GM12878 (cell line): ENCODE measurements at regions not wholly inside any gene's neighbourhood (a gene's known extent, or its start where the extent isn't known, plus 50 kb on each side); places are given as distances from the start of the nearest gene placed in this dataset.

Experiments
- ATAC-seq: fragments of 200-7000 bp; cut with Tn5 transposase; 3 replicates; pipeline ENCODE4 v1.9.1; 2020; ENCODE audit warnings: mild to moderate bottlenecking, moderate library complexity
- BruUV-seq: library from RNA; stranded (reverse); fragments of 400-500 nt; replicated peaks from 2 replicates; lab custom pipeline; 2021; lab: Mats Ljungman, UMichigan
- CTCF ChIA-PET: fragments of 300-600 bp; sonication (Branson Sonifier 250); formaldehyde crosslinking; extraction: SDS; loops from one replicate; lab custom pipeline; 2021; ENCODE audit warnings: inconsistent platforms; lab: Yijun Ruan, JAX
- POLR2A ChIA-PET: fragments of 350-600 bp; formaldehyde crosslinking; extraction: SDS; loops from one replicate; lab custom pipeline; 2021; ENCODE audit warnings: inconsistent platforms; lab: Charles Lee
- RAD21 ChIA-PET: fragments of 300-600 bp; sonication (Branson Sonifier 250); formaldehyde crosslinking; loops from one replicate; lab custom pipeline; 2023; ENCODE audit warnings: antibody characterized with exemption; ENCODE audit not compliant: unreplicated experiment; lab: Charles Lee
- SMC1A ChIA-PET: fragments of 300-600 bp; sonication (Branson Sonifier 250); formaldehyde crosslinking; loops from one replicate; lab custom pipeline; 2023; ENCODE audit not compliant: unreplicated experiment, uncharacterized antibody; lab: Charles Lee
- DNase-seq: peaks from one replicate; pipeline ENCODE4 v3.0.0-alpha.2; 2011; ENCODE audit warnings: low read depth, low spot score
- FAIRE-seq: peaks from 3 replicates; lab custom pipeline; 2011; peaks lifted over from hg19 to GRCh38; lab: Jason Lieb, UNC
- H2AFZ ChIP-seq: 2 replicates; pipeline ENCODE4 v1.6.0; 2011; ENCODE audit warnings: low read depth, low read length, control low read depth; ENCODE audit not compliant: control insufficient read depth
- H3K27ac ChIP-seq: 2 replicates; pipeline ENCODE4 v1.5.1; 2011; ENCODE audit warnings: control low read depth; ENCODE audit not compliant: control insufficient read depth, insufficient read depth
- H3K27me3 ChIP-seq, 2 experiments: replicated peaks in 1 of 2; 2 replicates each; pipeline versions ENCODE4 v1.6.0 to v1.6.1; 2011; ENCODE audit warnings: low read length in 1 of 2; ENCODE audit not compliant: control insufficient read depth in 2 of 2, insufficient read depth in 2 of 2
- H3K36me3 ChIP-seq, 2 experiments: 2 replicates each; pipeline ENCODE4 v1.5.1; 2011; ENCODE audit warnings: low read length in 1 of 2; ENCODE audit not compliant: control insufficient read depth in 2 of 2, insufficient read depth in 2 of 2
- H3K4me1 ChIP-seq: 2 replicates; pipeline ENCODE4 v1.6.1; 2011; ENCODE audit warnings: mild to moderate bottlenecking, low read length, moderate library complexity, mixed read lengths; ENCODE audit not compliant: control insufficient read depth, insufficient read depth
- H3K4me2 ChIP-seq: 2 replicates; pipeline ENCODE4 v1.6.0; 2011; ENCODE audit warnings: control low read depth; ENCODE audit not compliant: control insufficient read depth, insufficient read depth
- H3K4me3 ChIP-seq: fragments of 200-600 bp; sonication (generic); 2 replicates; pipeline ENCODE4 v1.5.1; 2016
- H3K79me2 ChIP-seq: 2 replicates; pipeline ENCODE4 v1.6.0; 2011; ENCODE audit warnings: low read length; ENCODE audit not compliant: control insufficient read depth, insufficient read depth
- H3K9ac ChIP-seq: 2 replicates; pipeline ENCODE4 v1.8.0; 2011; ENCODE audit warnings: low read length, control low read depth, mixed read lengths; ENCODE audit not compliant: control insufficient read depth, insufficient read depth
- H3K9me3 ChIP-seq: replicated peaks from 3 replicates; pipeline ENCODE4 v1.5.1; 2011; ENCODE audit warnings: mild to moderate bottlenecking, low read length; ENCODE audit not compliant: control insufficient read depth, insufficient read depth
- H4K20me1 ChIP-seq: 2 replicates; pipeline ENCODE4 v1.6.0; 2011; ENCODE audit not compliant: control insufficient read depth, insufficient read depth
- BHLHE40 ChIP-seq, 2 experiments: fragments of 450-650 bp in 1 of 2; IDR thresholded peaks; 2 replicates each; pipeline ENCODE4 v1.6.1; 2011 to 2017; ENCODE audit warnings: low read depth in 2 of 2, borderline replicate concordance in 1 of 2, improper control_type of control experiment in 1 of 2, low read length in 1 of 2, mild to moderate bottlenecking in 1 of 2
- KDM1A ChIP-seq: fragments of 200-600 bp; sonication (generic); IDR thresholded peaks from 2 replicates; pipeline ENCODE4 v1.6.1; 2016; ENCODE audit warnings: borderline replicate concordance
- NR2F1 ChIP-seq: fragments of 450-650 bp; conservative IDR thresholded peaks from 2 replicates; pipeline ENCODE4 v1.6.1; 2017; ENCODE audit warnings: mild to moderate bottlenecking
- SREBF2 ChIP-seq: IDR thresholded peaks from 2 replicates; pipeline ENCODE4 v1.6.1; 2012; ENCODE audit warnings: mild to moderate bottlenecking, low read length
- TCF3 ChIP-seq: IDR thresholded peaks from 2 replicates; pipeline ENCODE4 v1.6.1; 2012; ENCODE audit warnings: low read depth, mild to moderate bottlenecking, low read length, borderline replicate concordance; ENCODE audit not compliant: insufficient read depth
- WGBS: methylation state at CpG from one replicate; pipeline ENCODE4 v1.1.6; 2016; ENCODE audit warnings: low lambda C conversion rate; ENCODE audit not compliant: insufficient replicate concordance, insufficient coverage; ENCODE audit errors: missing lambda C conversion rate; 5-methylcytosine and 5-hydroxymethylcytosine counted together
- in situ Hi-C: fragments of 300-500 bp; cut with MboI; formaldehyde crosslinking; loops from 9 replicates; pipeline ENCODE4 v1.14.3; 2018; ENCODE audit warnings: mixed read lengths
- intact Hi-C: fragments of 100-400 bp; cut with micrococcal nuclease; formaldehyde crosslinking; loops from one replicate; pipeline ENCODE4 v1.14.2; 2022; ENCODE audit not compliant: unreplicated experiment
- TF ChIP-seq, protein P1 (sequence below): fragments of 450-650 bp; formaldehyde crosslinking; IDR thresholded peaks from 2 replicates; pipeline ENCODE4 v1.4.0; 2022; ENCODE audit warnings: mild to moderate bottlenecking, moderate library complexity

DNA sequence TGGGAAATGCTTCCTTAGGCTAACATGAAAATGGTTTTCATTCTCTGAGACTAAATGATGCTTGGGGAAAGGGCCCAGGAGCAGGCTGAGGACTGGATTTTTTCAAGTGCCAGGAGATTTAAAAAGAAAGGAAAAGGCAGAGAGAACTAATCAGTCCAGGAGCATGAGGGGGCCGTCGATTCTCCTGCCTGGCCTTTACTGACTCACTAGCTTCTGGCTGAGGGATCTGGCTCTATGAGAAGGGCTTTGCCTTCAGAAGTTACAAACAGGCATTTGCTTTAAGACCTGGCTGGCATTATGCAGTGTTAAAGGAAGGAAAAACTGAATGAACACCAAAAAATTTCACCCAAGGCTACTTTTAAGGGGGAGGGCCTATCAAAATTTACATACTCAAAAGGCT lies 359.2 kb downstream of the PBX1 start:
- TF ChIP-seq TCF3 (no peak), KDM1A (no peak), SREBF2 (no peak), BHLHE40 (IDR thresholded peaks at IDR 0.05; ENCODE audit: borderline replicate concordance in 1 of 2, low read depth in 2 of 2, low read length in 1 of 2) (no peak), NR2F1 (no peak)
- TF ChIP-seq, protein P1, sequence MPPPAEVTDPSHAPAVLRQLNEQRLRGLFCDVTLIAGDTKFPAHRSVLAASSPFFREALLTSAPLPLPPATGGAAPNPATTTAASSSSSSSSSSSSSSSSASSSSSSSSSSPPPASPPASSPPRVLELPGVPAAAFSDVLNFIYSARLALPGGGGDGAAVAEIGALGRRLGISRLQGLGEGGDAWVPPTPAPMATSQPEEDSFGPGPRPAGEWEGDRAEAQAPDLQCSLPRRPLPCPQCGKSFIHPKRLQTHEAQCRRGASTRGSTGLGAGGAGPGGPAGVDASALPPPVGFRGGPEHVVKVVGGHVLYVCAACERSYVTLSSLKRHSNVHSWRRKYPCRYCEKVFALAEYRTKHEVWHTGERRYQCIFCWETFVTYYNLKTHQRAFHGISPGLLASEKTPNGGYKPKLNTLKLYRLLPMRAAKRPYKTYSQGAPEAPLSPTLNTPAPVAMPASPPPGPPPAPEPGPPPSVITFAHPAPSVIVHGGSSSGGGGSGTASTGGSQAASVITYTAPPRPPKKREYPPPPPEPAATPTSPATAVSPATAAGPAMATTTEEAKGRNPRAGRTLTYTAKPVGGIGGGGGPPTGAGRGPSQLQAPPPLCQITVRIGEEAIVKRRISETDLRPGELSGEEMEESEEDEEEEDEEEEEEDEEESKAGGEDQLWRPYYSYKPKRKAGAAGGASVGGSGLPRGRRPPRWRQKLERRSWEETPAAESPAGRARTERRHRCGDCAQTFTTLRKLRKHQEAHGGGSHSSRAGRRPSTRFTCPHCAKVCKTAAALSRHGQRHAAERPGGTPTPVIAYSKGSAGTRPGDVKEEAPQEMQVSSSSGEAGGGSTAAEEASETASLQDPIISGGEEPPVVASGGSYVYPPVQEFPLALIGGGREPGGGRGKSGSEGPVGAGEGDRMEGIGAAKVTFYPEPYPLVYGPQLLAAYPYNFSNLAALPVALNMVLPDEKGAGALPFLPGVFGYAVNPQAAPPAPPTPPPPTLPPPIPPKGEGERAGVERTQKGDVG: no peak
- Histone ChIP-seq H3K4me3 (no peak overlapping the region), H3K79me2 (no peaks in the 10 kb centered on the region), H3K27me3 (no peaks in the 10 kb centered on the region), H3K9me3 (no peaks in the 10 kb centered on the region), H2AFZ (no peak overlapping the region), H3K4me1 (no peaks in the 10 kb centered on the region), H3K4me2 (no peak overlapping the region), H3K36me3 (no peaks in the 10 kb centered on the region), H4K20me1 (no peaks in the 10 kb centered on the region), H3K9ac (no peak overlapping the region), H3K27ac (no peak overlapping the region)
- ATAC-seq (no peak), FAIRE-seq (no peak), DNase-seq (no peak)
- no TSS peak for BruUV-seq
- SMC1A ChIA-PET: no interaction called here
- in situ Hi-C loops: no loop called here
- RAD21 ChIA-PET: no interaction called here
- CTCF ChIA-PET: no interaction called here
- 0% methylated on average over 2 of the region's 2 CpGs for WGBS
- POLR2A ChIA-PET: no interaction called here
- intact Hi-C loops: no loop called here
